ENCODE measurements at regions not wholly inside any gene's neighbourhood (a gene's known extent, or its start where the extent isn't known, plus 50 kb on each side); places are given as distances from the start of the nearest gene placed in this dataset.

- TF ChIP-seq NFIC (IDR thresholded peaks at IDR 0.05): no peak
- TF ChIP-seq, protein P1, sequence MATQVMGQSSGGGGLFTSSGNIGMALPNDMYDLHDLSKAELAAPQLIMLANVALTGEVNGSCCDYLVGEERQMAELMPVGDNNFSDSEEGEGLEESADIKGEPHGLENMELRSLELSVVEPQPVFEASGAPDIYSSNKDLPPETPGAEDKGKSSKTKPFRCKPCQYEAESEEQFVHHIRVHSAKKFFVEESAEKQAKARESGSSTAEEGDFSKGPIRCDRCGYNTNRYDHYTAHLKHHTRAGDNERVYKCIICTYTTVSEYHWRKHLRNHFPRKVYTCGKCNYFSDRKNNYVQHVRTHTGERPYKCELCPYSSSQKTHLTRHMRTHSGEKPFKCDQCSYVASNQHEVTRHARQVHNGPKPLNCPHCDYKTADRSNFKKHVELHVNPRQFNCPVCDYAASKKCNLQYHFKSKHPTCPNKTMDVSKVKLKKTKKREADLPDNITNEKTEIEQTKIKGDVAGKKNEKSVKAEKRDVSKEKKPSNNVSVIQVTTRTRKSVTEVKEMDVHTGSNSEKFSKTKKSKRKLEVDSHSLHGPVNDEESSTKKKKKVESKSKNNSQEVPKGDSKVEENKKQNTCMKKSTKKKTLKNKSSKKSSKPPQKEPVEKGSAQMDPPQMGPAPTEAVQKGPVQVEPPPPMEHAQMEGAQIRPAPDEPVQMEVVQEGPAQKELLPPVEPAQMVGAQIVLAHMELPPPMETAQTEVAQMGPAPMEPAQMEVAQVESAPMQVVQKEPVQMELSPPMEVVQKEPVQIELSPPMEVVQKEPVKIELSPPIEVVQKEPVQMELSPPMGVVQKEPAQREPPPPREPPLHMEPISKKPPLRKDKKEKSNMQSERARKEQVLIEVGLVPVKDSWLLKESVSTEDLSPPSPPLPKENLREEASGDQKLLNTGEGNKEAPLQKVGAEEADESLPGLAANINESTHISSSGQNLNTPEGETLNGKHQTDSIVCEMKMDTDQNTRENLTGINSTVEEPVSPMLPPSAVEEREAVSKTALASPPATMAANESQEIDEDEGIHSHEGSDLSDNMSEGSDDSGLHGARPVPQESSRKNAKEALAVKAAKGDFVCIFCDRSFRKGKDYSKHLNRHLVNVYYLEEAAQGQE (IDR thresholded peaks at IDR 0.05; ENCODE audit: low read depth): no peak
- TF ChIP-seq FOXM1 (IDR thresholded peaks at IDR 0.05; ENCODE audit: borderline replicate concordance, low read depth): no peak
- TF ChIP-seq CEBPB (IDR thresholded peaks at IDR 0.05): no peak
- no peak for TF ChIP-seq YY1 (IDR thresholded peaks at IDR 0.05; ENCODE audit: low read depth)
- TF ChIP-seq RAD21 (IDR thresholded peaks at IDR 0.05; ENCODE audit: low read depth): no peak
- TF ChIP-seq TEAD4 (IDR thresholded peaks at IDR 0.05): no peak
- TF ChIP-seq EP300 (IDR thresholded peaks at IDR 0.05; ENCODE audit: borderline replicate concordance): no peak
These were observed 91.4 kb upstream of the NLGN1 start for GRCh38 chr3:173306110-173306509.
